ENCODE measurements at regions not wholly inside any gene's neighbourhood (a gene's known extent, or its start where the extent isn't known, plus 50 kb on each side); places are given as distances from the start of the nearest gene placed in this dataset.

DNA sequence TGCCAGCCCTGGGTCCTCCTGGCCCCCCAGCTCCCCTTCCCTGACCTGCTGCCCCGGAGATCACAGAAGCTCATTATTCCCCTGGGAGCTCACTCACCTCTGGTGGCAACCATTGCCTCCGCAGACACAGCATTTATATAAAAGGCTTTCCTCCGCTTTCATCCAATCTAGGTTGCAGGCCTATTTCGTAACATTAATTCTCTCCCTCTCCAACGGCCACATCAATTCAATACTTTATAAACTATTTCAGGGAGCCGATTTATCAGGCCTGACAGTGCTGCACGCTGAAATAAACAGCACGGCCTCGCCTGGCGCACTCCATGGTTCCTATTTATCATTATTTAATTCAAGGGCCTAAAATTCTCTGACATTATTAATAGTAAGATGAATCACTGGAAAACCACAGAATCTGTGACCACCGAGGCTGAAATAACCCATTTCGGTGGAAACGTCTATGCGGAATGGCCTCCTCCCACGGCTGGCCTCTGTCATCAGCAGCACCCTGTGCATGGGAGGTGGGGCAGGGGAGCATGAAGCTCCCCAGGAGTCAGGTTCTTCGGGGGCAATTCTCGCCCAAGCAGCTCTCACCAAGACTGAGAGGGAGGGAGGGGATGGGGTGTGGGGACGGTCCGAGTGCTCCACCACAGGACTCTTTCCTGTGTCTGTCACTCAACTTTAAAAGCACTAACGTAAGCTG lies 249.3 kb upstream of the PFKP start:
- H3K4me3 ChIP-seq (ENCODE audit: low read depth, low read length), result no peak overlapping the region
- DNase-seq (ENCODE audit: low read depth), result no peak
- TF ChIP-seq, protein P1, sequence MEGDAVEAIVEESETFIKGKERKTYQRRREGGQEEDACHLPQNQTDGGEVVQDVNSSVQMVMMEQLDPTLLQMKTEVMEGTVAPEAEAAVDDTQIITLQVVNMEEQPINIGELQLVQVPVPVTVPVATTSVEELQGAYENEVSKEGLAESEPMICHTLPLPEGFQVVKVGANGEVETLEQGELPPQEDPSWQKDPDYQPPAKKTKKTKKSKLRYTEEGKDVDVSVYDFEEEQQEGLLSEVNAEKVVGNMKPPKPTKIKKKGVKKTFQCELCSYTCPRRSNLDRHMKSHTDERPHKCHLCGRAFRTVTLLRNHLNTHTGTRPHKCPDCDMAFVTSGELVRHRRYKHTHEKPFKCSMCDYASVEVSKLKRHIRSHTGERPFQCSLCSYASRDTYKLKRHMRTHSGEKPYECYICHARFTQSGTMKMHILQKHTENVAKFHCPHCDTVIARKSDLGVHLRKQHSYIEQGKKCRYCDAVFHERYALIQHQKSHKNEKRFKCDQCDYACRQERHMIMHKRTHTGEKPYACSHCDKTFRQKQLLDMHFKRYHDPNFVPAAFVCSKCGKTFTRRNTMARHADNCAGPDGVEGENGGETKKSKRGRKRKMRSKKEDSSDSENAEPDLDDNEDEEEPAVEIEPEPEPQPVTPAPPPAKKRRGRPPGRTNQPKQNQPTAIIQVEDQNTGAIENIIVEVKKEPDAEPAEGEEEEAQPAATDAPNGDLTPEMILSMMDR (conservative IDR thresholded peaks at IDR 0.05; ENCODE audit: low read depth, low read length), result no peak

GRCh38 chr10:2813693-2814092 lies 253.7 kb upstream of the PFKP start:
- TF ChIP-seq, protein P1 (conservative IDR thresholded peaks at IDR 0.05; ENCODE audit: low read depth, low read length), result no peak

DNA sequence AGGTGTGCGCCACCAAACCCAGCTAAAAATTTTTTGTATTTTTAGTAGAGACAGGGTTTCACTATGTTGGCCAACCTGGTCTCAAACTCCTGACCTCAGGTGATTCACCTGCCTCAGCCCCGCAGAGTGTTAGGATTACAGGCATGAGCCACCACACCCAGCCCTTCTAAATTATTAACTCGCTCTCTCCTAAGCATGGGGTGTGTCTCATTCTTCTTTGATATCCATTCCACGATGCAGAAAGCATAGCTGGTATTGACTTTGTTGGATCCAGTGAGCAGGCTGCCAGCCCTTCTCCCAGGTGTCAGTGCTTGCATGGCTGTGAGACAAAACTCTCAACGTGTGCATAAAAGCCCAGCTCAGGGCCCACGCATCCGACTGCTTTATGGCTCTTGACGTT lies 254.1 kb upstream of the PFKP start:
- TF ChIP-seq, protein P1 (conservative IDR thresholded peaks at IDR 0.05; ENCODE audit: low read depth, low read length), result no peak
- no peak overlapping the region for H3K4me3 ChIP-seq (ENCODE audit: low read depth, low read length)
- no peak for DNase-seq (ENCODE audit: low read depth)

More at GRCh38 chr10:2813693-2814092, 253.7 kb upstream of the PFKP start:
- no peak for DNase-seq (ENCODE audit: low read depth)
- no peak overlapping the region for H3K4me3 ChIP-seq (ENCODE audit: low read depth, low read length)

GRCh38 chr10:2812631-2813030 lies 254.7 kb upstream of the PFKP start:
- no peak for DNase-seq (ENCODE audit: low read depth)
- H3K4me3 ChIP-seq (ENCODE audit: low read depth, low read length), result no peak overlapping the region
- TF ChIP-seq, protein P1 (conservative IDR thresholded peaks at IDR 0.05; ENCODE audit: low read depth, low read length), result no peak

DNA sequence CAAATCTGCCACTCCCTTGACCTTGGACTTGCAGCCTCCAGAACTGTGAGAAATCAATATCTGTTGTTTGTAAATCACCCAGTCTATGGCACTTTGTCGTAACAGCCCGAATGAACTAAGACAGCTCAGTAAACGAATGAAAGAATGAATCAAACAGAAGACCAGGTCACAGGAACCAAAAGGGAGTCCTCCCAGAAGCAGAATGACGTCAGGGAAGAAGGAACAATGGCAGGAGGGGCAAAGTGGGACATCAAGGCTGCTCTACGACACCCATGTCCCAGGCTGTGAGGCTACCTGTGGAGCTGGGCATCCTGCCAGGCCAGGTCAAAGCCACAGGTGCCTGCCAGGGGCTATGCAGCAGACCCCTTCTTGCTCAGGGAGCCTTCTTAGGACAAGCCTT lies 267.2 kb upstream of the PFKP start:
- no peak for DNase-seq (ENCODE audit: low read depth)
- TF ChIP-seq, protein P1 (conservative IDR thresholded peaks at IDR 0.05; ENCODE audit: low read depth, low read length), result no peak
- H3K4me3 ChIP-seq (ENCODE audit: low read depth, low read length), result no peak overlapping the region

DNA sequence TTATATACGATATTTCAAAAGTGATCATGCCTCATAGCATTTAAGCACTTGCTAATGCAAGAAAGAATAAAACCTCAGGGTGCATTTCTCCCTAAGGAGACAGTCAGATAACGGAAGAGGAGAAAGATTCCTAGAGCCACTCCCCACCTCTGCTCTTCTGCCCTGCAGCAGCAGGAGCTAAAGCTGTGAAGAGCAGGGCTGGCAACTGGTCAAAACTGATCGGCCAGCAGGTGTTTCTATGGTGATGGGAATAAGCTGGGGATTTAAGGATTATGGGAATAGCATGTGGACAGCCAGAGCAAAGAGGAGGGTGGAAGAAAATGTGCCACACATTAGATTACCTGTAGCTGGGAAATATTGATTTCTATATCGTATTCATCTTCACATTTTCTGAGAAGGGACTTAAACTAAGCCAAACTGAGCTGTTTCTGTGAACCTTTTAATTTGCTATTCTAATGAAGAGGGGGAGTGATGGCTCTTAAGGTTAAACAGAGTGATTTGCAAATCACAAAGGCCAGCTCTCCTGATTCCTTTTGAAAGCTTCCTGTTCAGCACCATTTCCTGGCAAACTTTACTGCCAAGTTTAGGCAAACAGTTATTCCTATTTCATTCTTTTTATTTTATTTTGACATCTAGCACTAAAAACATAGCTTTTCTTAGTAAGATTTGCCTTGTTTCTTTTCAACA lies 268.9 kb upstream of the PFKP start:
- no peak overlapping the region for H3K4me3 ChIP-seq (ENCODE audit: low read depth, low read length)
- no peak for DNase-seq (ENCODE audit: low read depth)
- TF ChIP-seq, protein P1 (conservative IDR thresholded peaks at IDR 0.05; ENCODE audit: low read depth, low read length), result no peak
